NB4 (cell line): ENCODE measurements at regions not wholly inside any gene's neighbourhood (a gene's known extent, or its start where the extent isn't known, plus 50 kb on each side); places are given as distances from the start of the nearest gene placed in this dataset.

Experiments
- DNase-seq: peaks from one replicate; pipeline ENCODE4 v3.0.0; 2010; ENCODE audit warnings: low read depth
- H3K4me3 ChIP-seq: one replicate; pipeline ENCODE4 v1.5.1; 2011; ENCODE audit warnings: mild to moderate bottlenecking, low read depth, low read length, moderate library complexity
- CTCF ChIP-seq: IDR thresholded peaks from one replicate; pipeline ENCODE4 v1.5.1; 2012; ENCODE audit warnings: low read depth, low read length
- MAX ChIP-seq: IDR thresholded peaks from 2 replicates; pipeline ENCODE4 v1.6.1; 2011; ENCODE audit warnings: low read depth, low read length
- MYC ChIP-seq: IDR thresholded peaks from 2 replicates; pipeline ENCODE4 v1.6.1; 2011; ENCODE audit warnings: low read depth, low read length
- POLR2A ChIP-seq: IDR thresholded peaks from 2 replicates; pipeline ENCODE4 v1.6.1; 2011; ENCODE audit warnings: mild to moderate bottlenecking; ENCODE audit not compliant: insufficient read length; ENCODE audit errors: extremely low read depth

- no peak overlapping the region for H3K4me3 ChIP-seq
- no peak for DNase-seq
- TF ChIP-seq MAX: no peak
- TF ChIP-seq MYC: no peak
- TF ChIP-seq POLR2A: no peak
- no peak for TF ChIP-seq CTCF
Measured at GRCh38 chr12:105637470-105637869, 307.0 kb downstream of the C12orf75 start.

- H3K4me3 ChIP-seq: no peak overlapping the region
- TF ChIP-seq CTCF (no peak), POLR2A (no peak), MAX (no peak), MYC (no peak)
- DNase-seq: no peak
Measured at GRCh38 chr12:105640761-105641160, 310.3 kb downstream of the C12orf75 start.

GRCh38 chr12:105641749-105642148, 311.3 kb downstream of the C12orf75 start:
- no peak for DNase-seq
- TF ChIP-seq CTCF (no peak), POLR2A (no peak), MAX (no peak), MYC (no peak)
- H3K4me3 ChIP-seq: no peak overlapping the region

GRCh38 chr12:105644770-105645169, 314.3 kb downstream of the C12orf75 start:
- DNase-seq: no peak
- no peak overlapping the region for H3K4me3 ChIP-seq
- TF ChIP-seq CTCF: no peak
- TF ChIP-seq MYC: no peak
- TF ChIP-seq MAX: no peak
- no peak for TF ChIP-seq POLR2A

GRCh38 chr12:105654606-105655005, 324.1 kb downstream of the C12orf75 start:
- no peak for DNase-seq
- TF ChIP-seq CTCF: no peak
- no peak for TF ChIP-seq MYC
- TF ChIP-seq MAX: no peak
- no peak for TF ChIP-seq POLR2A

GRCh38 chr12:105658389-105658788, 327.9 kb downstream of the C12orf75 start:
- no peak for DNase-seq
- TF ChIP-seq POLR2A (no peak), MAX (no peak), CTCF (no peak), MYC (no peak)
- H3K4me3 ChIP-seq: no peak overlapping the region

More at GRCh38 chr12:105654606-105655005, 324.1 kb downstream of the C12orf75 start:
- no peak overlapping the region for H3K4me3 ChIP-seq
